ENCODE measurements at regions not wholly inside any gene's neighbourhood (a gene's known extent, or its start where the extent isn't known, plus 50 kb on each side); places are given as distances from the start of the nearest gene placed in this dataset.

DNA sequence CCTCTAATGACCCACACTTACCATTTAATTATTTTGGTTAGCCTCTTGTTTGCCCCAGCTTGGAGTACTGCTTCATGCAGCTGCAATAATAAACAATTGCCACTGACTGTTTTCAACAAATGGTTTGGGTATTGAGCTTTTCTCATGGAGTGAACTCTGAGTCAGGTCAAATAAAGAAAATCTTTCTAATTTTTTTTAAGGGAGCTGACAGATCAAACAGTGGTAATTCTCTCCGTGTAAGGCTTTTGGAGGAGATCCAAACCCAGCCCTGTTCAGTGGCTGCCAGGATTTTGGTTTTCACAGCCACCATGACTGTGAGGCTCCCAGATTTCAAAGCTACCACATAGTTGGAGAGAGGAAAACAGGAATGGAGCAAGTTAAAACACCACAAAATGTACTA, 110.7 kb upstream of the EFNA5 start:
- Histone ChIP-seq H3K27ac (ENCODE audit: low read length) (no peak overlapping the region), H3K36me3 (ENCODE audit: control insufficient read depth, insufficient read depth, low read length) (no peaks in the 10 kb centered on the region), H3K27me3 (ENCODE audit: control insufficient read depth, insufficient read depth, low read length) (no peaks in the 10 kb centered on the region), H3K4me3 (ENCODE audit: low read depth in 2 of 2, low read length in 2 of 2) (no peak overlapping the region), H3K9me3 (ENCODE audit: control insufficient read depth, insufficient read depth, low read depth, low read length) (no peaks in the 10 kb centered on the region), H3K4me1 (ENCODE audit: control insufficient read depth, insufficient read depth, low read length) (no peaks in the 10 kb centered on the region)
- in situ Hi-C loops (cut with HindIII; ENCODE audit: low pct_unique_long_range_greater_than_20kb, low sequenced_read_pairs) (no loop called here), intact Hi-C loops (cut with micrococcal nuclease; ENCODE audit: unreplicated experiment) (loop anchor here (5.0 kb wide), 1 partner anchor 806 kb away; no protein-coding TSS in a partner anchor)
- no peak for DNase-seq (ENCODE audit: low read depth, low spot score)
- ChIA-PET CTCF (no interaction called here), POLR2A (no interaction called here)
- no peak for ATAC-seq
- BruUV-seq (replicated peaks), result no TSS peak
- TF ChIP-seq, protein P1, sequence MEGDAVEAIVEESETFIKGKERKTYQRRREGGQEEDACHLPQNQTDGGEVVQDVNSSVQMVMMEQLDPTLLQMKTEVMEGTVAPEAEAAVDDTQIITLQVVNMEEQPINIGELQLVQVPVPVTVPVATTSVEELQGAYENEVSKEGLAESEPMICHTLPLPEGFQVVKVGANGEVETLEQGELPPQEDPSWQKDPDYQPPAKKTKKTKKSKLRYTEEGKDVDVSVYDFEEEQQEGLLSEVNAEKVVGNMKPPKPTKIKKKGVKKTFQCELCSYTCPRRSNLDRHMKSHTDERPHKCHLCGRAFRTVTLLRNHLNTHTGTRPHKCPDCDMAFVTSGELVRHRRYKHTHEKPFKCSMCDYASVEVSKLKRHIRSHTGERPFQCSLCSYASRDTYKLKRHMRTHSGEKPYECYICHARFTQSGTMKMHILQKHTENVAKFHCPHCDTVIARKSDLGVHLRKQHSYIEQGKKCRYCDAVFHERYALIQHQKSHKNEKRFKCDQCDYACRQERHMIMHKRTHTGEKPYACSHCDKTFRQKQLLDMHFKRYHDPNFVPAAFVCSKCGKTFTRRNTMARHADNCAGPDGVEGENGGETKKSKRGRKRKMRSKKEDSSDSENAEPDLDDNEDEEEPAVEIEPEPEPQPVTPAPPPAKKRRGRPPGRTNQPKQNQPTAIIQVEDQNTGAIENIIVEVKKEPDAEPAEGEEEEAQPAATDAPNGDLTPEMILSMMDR (IDR thresholded peaks at IDR 0.05), result no peak
- no peak for TF ChIP-seq SIN3A (IDR thresholded peaks at IDR 0.05; ENCODE audit: borderline replicate concordance, insufficient read depth, low read depth, low read length)
- TF ChIP-seq TCF7L2 (IDR thresholded peaks at IDR 0.05; ENCODE audit: low read depth, low read length), result no peak
- no peak for TF ChIP-seq POLR2AphosphoS5 (IDR thresholded peaks at IDR 0.05; ENCODE audit: low read depth, low read length)
- TF ChIP-seq, protein P2, sequence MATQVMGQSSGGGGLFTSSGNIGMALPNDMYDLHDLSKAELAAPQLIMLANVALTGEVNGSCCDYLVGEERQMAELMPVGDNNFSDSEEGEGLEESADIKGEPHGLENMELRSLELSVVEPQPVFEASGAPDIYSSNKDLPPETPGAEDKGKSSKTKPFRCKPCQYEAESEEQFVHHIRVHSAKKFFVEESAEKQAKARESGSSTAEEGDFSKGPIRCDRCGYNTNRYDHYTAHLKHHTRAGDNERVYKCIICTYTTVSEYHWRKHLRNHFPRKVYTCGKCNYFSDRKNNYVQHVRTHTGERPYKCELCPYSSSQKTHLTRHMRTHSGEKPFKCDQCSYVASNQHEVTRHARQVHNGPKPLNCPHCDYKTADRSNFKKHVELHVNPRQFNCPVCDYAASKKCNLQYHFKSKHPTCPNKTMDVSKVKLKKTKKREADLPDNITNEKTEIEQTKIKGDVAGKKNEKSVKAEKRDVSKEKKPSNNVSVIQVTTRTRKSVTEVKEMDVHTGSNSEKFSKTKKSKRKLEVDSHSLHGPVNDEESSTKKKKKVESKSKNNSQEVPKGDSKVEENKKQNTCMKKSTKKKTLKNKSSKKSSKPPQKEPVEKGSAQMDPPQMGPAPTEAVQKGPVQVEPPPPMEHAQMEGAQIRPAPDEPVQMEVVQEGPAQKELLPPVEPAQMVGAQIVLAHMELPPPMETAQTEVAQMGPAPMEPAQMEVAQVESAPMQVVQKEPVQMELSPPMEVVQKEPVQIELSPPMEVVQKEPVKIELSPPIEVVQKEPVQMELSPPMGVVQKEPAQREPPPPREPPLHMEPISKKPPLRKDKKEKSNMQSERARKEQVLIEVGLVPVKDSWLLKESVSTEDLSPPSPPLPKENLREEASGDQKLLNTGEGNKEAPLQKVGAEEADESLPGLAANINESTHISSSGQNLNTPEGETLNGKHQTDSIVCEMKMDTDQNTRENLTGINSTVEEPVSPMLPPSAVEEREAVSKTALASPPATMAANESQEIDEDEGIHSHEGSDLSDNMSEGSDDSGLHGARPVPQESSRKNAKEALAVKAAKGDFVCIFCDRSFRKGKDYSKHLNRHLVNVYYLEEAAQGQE (IDR thresholded peaks at IDR 0.05; ENCODE audit: insufficient read depth in 1 of 2, low read depth in 2 of 2, low read length in 1 of 2), result no peak

GRCh38 chr5:107779437-107779836, 108.7 kb upstream of the EFNA5 start:
- POLR2A ChIA-PET, result no interaction called here

More at GRCh38 chr5:107779437-107779836, 108.7 kb upstream of the EFNA5 start:
- in situ Hi-C loops (cut with HindIII; ENCODE audit: low pct_unique_long_range_greater_than_20kb, low sequenced_read_pairs), result no loop called here
- no peaks in the 10 kb centered on the region for H3K36me3 ChIP-seq (ENCODE audit: control insufficient read depth, insufficient read depth, low read length)
- H3K27ac ChIP-seq (ENCODE audit: low read length), result no peak overlapping the region
- no peak for DNase-seq (ENCODE audit: low read depth, low spot score)
- H3K4me3 ChIP-seq (ENCODE audit: low read depth in 2 of 2, low read length in 2 of 2), result no peak overlapping the region
- CTCF ChIA-PET, result no interaction called here
- no peak for TF ChIP-seq POLR2AphosphoS5 (IDR thresholded peaks at IDR 0.05; ENCODE audit: low read depth, low read length)
- TF ChIP-seq, protein P1 (IDR thresholded peaks at IDR 0.05), result no peak
- no peak for TF ChIP-seq TCF7L2 (IDR thresholded peaks at IDR 0.05; ENCODE audit: low read depth, low read length)
- TF ChIP-seq SIN3A (IDR thresholded peaks at IDR 0.05; ENCODE audit: borderline replicate concordance, insufficient read depth, low read depth, low read length), result no peak
- TF ChIP-seq, protein P2 (IDR thresholded peaks at IDR 0.05; ENCODE audit: insufficient read depth in 1 of 2, low read depth in 2 of 2, low read length in 1 of 2), result no peak
- H3K9me3 ChIP-seq (ENCODE audit: control insufficient read depth, insufficient read depth, low read depth, low read length), result no peaks in the 10 kb centered on the region
- H3K27me3 ChIP-seq (ENCODE audit: control insufficient read depth, insufficient read depth, low read length), result no peaks in the 10 kb centered on the region
- no TSS peak for BruUV-seq (replicated peaks)
- ATAC-seq, result no peak
- no peaks in the 10 kb centered on the region for H3K4me1 ChIP-seq (ENCODE audit: control insufficient read depth, insufficient read depth, low read length)
- intact Hi-C loops (cut with micrococcal nuclease; ENCODE audit: unreplicated experiment), result no loop called here
